IPS DF 6.9 (cell line): ENCODE measurements at regions not wholly inside any gene's neighbourhood (a gene's known extent, or its start where the extent isn't known, plus 50 kb on each side); places are given as distances from the start of the nearest gene placed in this dataset.

Experiments
- DNase-seq: peaks from one replicate; pipeline ENCODE4 v3.0.0-alpha.2; 2013; ENCODE audit warnings: low read depth, low spot score
- H3K27ac ChIP-seq: one replicate; pipeline ENCODE4 v1.5.1; 2013; ENCODE audit warnings: low read length, control low read depth
- H3K27me3 ChIP-seq: 2 replicates; pipeline ENCODE4 v1.6.1; 2013; ENCODE audit warnings: mild to moderate bottlenecking, low read length; ENCODE audit not compliant: control insufficient read depth, insufficient read depth
- H3K36me3 ChIP-seq: 2 replicates; pipeline ENCODE4 v1.6.1; 2013; ENCODE audit warnings: low read length; ENCODE audit not compliant: control insufficient read depth, insufficient read depth
- H3K4me1 ChIP-seq: 2 replicates; pipeline ENCODE4 v1.6.1; 2013; ENCODE audit warnings: low read length; ENCODE audit not compliant: control insufficient read depth, insufficient read depth
- H3K4me3 ChIP-seq: 2 replicates; pipeline ENCODE4 v1.5.1; 2013; ENCODE audit warnings: mild to moderate bottlenecking, low read length
- H3K9me3 ChIP-seq: 2 replicates; pipeline ENCODE4 v1.6.1; 2013; ENCODE audit warnings: low read length, inconsistent platforms; ENCODE audit not compliant: control insufficient read depth, insufficient read depth
- WGBS: extraction: QIAGEN DNeasy Blood & Tissue Kit; methylation state at CpG from one replicate; pipeline ENCODE4 v1.1.7; 2013; ENCODE audit warnings: mixed read lengths, missing lambda C conversion rate; ENCODE audit not compliant: insufficient read length, insufficient coverage; 5-methylcytosine and 5-hydroxymethylcytosine counted together

DNA sequence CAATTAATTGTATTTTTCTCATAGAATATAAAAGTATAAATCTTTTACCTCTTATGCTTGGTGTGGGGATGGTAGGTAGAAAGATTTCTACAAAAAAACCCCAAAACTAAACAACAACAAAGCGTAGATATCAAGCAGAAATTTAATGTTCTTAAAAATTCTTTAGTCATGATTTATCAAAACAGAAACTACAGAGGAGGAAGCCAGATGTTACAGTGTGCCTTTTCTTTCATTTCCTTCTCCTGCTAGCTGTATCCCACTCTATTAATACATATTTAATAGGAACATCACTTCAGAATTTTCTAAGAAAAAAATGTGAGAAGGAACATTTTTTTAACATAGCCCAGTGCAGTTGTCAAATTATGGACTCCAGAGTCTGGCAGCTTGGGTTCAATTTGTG is 420.6 kb downstream of the TUSC7 start:
- Histone ChIP-seq H3K4me1 (no peaks in the 10 kb centered on the region), H3K27me3 (no peaks in the 10 kb centered on the region), H3K36me3 (no peaks in the 10 kb centered on the region), H3K4me3 (no peak overlapping the region), H3K9me3 (no peaks in the 10 kb centered on the region), H3K27ac (no peak overlapping the region)
- no peak for DNase-seq
- WGBS = no CpG with 5 or more reads among the region's 1 CpG

DNA sequence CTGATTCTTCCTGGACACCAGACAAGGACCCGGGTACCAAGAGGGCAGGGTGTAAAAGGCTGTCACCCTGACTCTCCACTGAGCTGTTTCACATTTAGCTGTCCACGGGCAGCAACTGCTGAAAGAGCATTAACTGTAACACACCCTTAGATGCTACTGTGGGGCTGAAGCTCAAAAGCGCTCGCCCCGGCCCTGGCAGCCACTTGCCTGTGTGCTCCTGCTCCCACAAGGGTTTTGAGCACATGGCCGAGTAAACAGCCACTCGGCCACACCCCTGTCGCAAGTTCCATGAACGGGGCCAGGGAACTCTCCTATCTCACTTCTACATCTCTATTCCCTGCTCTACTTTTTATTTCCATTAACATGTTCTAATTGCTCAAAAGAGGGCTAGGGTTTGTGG is 421.7 kb downstream of the TUSC7 start:
- Histone ChIP-seq H3K27me3 (no peaks in the 10 kb centered on the region), H3K4me1 (no peaks in the 10 kb centered on the region), H3K27ac (no peak overlapping the region), H3K36me3 (no peaks in the 10 kb centered on the region), H3K9me3 (no peaks in the 10 kb centered on the region), H3K4me3 (no peak overlapping the region)
- no peak for DNase-seq
- WGBS = no CpG with 5 or more reads among the region's 9 CpGs

DNA sequence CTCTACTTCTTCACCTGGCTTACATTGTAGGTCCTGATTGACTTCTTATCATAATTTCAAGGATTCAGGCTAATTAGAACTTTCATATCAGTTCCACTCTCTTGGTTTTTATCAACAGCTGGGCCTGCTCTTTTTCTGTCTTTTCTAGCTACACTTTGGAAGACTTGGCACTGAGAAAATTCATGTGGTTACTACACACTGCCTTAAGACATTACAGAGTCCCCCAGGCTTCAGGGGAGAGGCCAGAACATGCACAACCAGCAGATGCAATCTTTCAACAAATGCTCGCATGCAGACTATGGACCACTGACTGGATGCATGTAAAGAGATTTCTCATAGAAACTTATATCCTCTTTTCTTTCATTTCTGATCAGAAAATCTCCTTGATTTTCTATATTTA is 423.5 kb downstream of the TUSC7 start:
- H3K4me3 ChIP-seq = no peak overlapping the region
- H3K27me3 ChIP-seq = no peaks in the 10 kb centered on the region
- WGBS = no CpG with 5 or more reads among the region's 1 CpG
- H3K36me3 ChIP-seq = no peaks in the 10 kb centered on the region
- DNase-seq = no peak
- no peak overlapping the region for H3K27ac ChIP-seq
- H3K4me1 ChIP-seq = no peaks in the 10 kb centered on the region
- no peaks in the 10 kb centered on the region for H3K9me3 ChIP-seq

DNA sequence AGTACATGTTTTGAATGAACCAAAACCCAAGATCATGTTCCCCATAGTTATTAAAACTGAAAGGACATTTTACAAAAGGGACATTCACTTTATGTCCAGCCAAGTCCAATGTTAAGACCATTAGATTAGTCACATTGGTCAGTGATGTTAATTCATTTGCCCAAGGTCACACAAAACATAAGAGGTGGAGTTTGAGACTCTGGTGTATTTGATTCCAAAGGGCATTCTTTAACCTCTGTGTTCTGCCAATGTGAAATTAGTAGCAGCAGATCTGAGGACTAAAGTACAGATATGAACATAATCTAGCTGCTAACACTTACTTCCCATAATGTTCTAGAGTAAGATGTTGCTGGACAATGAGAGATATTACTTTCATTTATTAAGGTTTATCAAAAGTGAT is 425.6 kb downstream of the TUSC7 start:
- no peak overlapping the region for H3K27ac ChIP-seq
- no peak for DNase-seq
- H3K4me3 ChIP-seq = no peak overlapping the region
- H3K4me1 ChIP-seq = no peaks in the 10 kb centered on the region
- no peaks in the 10 kb centered on the region for H3K27me3 ChIP-seq
- H3K9me3 ChIP-seq = no peaks in the 10 kb centered on the region
- no peaks in the 10 kb centered on the region for H3K36me3 ChIP-seq

DNA sequence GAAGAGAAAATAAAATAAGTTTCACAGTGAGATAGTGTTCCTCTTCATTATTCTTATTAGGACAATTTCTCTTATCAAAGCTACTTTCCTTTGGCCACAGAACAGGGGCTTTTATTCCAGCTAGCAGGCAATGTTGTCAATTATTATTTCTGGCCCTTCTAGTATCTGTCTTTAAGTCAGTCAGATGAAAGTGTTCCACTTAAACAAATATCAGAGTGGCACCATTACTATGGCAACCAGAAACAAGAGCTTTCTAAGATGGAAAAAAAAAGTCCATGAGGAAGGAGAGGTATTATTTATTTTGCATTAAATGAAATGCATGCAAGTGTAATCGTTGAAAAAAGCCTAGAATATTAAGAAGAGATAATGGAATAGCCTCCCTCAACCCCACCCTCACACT is 426.4 kb downstream of the TUSC7 start:
- DNase-seq = no peak
- Histone ChIP-seq H3K27me3 (no peaks in the 10 kb centered on the region), H3K27ac (no peak overlapping the region), H3K9me3 (no peaks in the 10 kb centered on the region), H3K4me1 (no peaks in the 10 kb centered on the region), H3K36me3 (no peaks in the 10 kb centered on the region), H3K4me3 (no peak overlapping the region)
- no CpG with 5 or more reads among the region's 1 CpG for WGBS

DNA sequence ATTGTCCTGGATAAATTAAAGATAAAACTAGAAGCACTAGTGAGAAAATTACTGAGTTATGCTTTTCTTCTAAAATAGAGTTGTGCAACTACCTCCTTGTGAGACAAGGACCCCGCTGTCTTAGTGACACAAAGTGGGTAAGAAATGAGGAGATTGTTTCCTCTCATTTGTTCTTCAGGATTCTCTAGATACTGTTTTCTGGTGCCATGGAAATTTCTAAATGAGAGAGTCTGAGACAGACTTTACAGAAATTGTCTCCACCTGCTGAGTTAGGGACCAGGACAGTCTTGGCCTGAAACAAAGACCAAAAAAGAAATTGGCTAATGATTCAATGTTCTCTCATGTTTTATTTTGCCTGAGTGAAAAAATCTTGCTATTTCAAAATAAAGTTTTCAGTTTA is 427.5 kb downstream of the TUSC7 start:
- no CpG with 5 or more reads among the region's 1 CpG for WGBS
- Histone ChIP-seq H3K4me1 (no peaks in the 10 kb centered on the region), H3K4me3 (no peak overlapping the region), H3K9me3 (no peaks in the 10 kb centered on the region), H3K27me3 (no peaks in the 10 kb centered on the region), H3K27ac (no peak overlapping the region), H3K36me3 (no peaks in the 10 kb centered on the region)
- no peak for DNase-seq

DNA sequence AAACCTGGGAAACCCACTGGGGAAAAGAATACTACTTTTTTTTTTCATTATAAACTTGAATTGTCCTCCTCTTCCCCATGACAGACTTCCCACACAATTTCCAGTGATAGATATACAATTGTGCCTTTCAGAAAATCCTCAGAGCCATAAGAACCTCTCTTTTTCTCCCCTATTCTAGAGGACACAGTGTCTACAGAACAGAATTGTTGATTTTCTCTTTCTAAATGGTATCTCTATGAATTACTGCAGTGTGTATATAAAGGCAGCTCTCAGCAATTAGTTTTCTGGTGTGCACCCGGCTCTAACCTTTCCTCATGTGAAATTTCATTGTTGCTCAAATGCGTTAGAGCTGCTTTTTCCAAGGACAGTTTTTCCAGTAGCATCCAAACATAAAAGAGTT is 430.1 kb downstream of the TUSC7 start:
- Histone ChIP-seq H3K4me3 (no peak overlapping the region), H3K9me3 (no peaks in the 10 kb centered on the region), H3K27ac (no peak overlapping the region), H3K36me3 (no peaks in the 10 kb centered on the region), H3K4me1 (no peaks in the 10 kb centered on the region), H3K27me3 (no peaks in the 10 kb centered on the region)
- DNase-seq = no peak
- WGBS = no CpG with 5 or more reads among the region's 2 CpGs

DNA sequence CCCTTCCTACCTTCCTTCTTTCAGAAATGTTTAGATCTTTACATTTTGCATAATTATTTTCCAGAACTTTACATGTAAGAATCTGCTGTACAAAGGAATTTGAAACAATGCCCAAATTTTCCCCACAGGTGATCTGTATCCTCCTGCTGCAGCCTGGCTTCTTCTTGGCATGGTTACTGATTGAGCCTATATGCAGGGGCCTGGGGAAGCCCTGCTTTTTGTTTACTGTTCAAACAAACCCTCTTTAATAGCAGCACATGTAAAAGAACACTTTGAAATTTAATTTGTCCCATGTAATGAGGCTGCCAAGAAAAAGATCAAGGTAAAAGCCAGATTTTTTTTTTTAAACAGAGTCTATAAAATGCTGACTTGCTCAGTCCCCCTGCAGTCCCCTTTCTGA is 432.2 kb downstream of the TUSC7 start:
- Histone ChIP-seq H3K27me3 (no peaks in the 10 kb centered on the region), H3K27ac (no peak overlapping the region), H3K36me3 (no peaks in the 10 kb centered on the region), H3K9me3 (no peaks in the 10 kb centered on the region), H3K4me3 (no peak overlapping the region), H3K4me1 (no peaks in the 10 kb centered on the region)
- DNase-seq = no peak

DNA sequence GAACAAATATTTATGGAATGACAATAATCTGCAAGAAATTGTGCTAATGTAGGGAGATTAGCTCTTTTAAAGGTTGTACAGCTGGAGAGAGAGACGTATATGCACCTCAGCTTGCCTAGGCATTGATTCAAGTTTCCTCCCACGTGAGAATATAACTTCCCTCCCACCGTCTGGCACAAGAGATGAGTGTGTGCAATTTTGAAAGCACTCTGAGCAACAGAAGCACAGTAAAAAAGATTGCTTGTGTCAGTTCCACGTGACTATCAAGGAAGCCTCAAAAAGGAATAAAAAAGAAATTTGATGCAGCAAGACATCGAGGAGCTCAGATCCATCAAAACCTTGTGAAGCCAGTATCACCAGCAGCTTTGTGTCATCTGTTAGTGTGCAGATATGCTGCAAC is 435.3 kb downstream of the TUSC7 start:
- H3K36me3 ChIP-seq = no peaks in the 10 kb centered on the region
- DNase-seq = no peak
- H3K9me3 ChIP-seq = no peaks in the 10 kb centered on the region
- H3K27ac ChIP-seq = no peak overlapping the region
- no peak overlapping the region for H3K4me3 ChIP-seq
- WGBS = no CpG with 5 or more reads among the region's 5 CpGs
- H3K4me1 ChIP-seq = no peaks in the 10 kb centered on the region
- H3K27me3 ChIP-seq = no peaks in the 10 kb centered on the region

DNA sequence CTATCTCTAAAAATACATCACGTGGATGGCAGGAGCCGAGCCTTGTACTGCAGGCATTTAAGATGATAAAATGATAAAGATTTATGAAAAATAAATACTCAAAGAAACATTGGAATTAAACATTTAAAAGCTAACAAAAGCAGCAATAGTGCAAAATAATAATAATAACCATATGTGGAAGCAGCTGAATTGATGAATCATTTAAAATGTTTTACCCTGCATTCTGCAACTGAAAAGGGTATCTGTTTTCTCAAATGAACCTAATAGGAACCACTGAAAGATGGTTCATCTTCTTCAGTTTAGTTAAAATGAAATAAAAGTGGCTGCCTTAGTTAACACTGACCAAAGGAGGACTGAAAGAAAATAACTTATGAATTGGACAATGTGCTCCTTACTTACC is 436.1 kb downstream of the TUSC7 start:
- DNase-seq = no peak
- no peak overlapping the region for H3K4me3 ChIP-seq
- no peaks in the 10 kb centered on the region for H3K36me3 ChIP-seq
- no peak overlapping the region for H3K27ac ChIP-seq
- WGBS = no CpG with 5 or more reads among the region's 2 CpGs
- no peaks in the 10 kb centered on the region for H3K27me3 ChIP-seq
- H3K4me1 ChIP-seq = no peaks in the 10 kb centered on the region
- no peaks in the 10 kb centered on the region for H3K9me3 ChIP-seq

DNA sequence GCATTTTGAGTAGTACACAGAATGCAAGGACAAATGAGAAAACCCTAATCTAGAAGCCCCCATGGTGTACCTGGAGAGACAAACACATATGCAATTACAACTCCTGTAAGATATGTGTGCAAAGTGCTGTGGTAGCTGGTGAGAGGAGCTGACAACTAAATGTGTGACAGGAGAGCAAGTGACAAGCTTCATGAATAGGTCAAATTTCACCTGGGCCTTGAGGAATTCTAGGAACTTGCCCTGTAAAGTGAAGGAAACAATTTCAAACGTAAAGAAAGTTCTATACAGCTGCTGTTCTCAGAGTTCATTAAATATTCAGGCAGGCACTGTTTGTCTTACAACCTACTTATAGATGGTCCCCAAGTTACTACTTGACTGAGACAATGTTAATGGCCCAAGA is 437.0 kb downstream of the TUSC7 start:
- Histone ChIP-seq H3K27me3 (no peaks in the 10 kb centered on the region), H3K4me3 (no peak overlapping the region), H3K27ac (no peak overlapping the region), H3K36me3 (no peaks in the 10 kb centered on the region), H3K9me3 (no peaks in the 10 kb centered on the region), H3K4me1 (no peaks in the 10 kb centered on the region)
- WGBS = no CpG with 5 or more reads among the region's 1 CpG
- no peak for DNase-seq
